GM06990 (cell line): ENCODE measurements at regions not wholly inside any gene's neighbourhood (a gene's known extent, or its start where the extent isn't known, plus 50 kb on each side); places are given as distances from the start of the nearest gene placed in this dataset.

Experiments
- DNase-seq: peaks from one replicate; pipeline ENCODE4 v3.0.0-alpha.2; 2011; ENCODE audit not compliant: insufficient read length; ENCODE audit errors: extremely low read depth
- H3K27me3 ChIP-seq: replicated peaks from 2 replicates; pipeline ENCODE4 v1.6.0; 2011; ENCODE audit warnings: low read length; ENCODE audit not compliant: control insufficient read depth, insufficient read depth
- H3K36me3 ChIP-seq: 2 replicates; pipeline ENCODE4 v1.5.1; 2011; ENCODE audit warnings: low read length; ENCODE audit not compliant: control insufficient read depth, insufficient read depth
- H3K4me3 ChIP-seq: replicated peaks from 2 replicates; pipeline ENCODE4 v1.5.1; 2011; ENCODE audit warnings: low read depth, mild to moderate bottlenecking, control low read depth, low read length
- TF ChIP-seq, protein P1 (sequence below): IDR thresholded peaks from 2 replicates; pipeline ENCODE4 v1.5.1; 2011; ENCODE audit warnings: low read length, control low read depth, mild to moderate bottlenecking, inconsistent platforms; ENCODE audit not compliant: insufficient read depth, poor library complexity, severe bottlenecking

DNA sequence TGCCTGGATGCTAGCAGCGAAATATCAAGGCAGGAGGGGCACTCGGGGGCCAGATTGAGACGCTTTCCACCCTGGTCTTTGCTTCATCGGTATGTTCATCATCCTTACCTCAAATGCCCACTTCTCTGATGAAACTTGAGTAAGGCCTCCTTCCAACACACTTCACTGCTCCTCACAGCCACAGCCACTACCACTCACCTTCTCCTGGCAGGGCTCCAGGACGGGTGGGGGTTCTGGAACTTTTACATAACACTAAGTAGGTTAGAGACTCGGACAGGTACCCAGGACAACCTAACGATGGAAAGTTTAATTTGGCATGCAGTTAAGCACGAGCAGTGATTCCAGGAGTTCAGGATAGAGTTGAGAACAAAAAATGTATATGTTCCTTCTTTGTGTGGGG, 73.9 kb upstream of the SPAG17 start:
- H3K27me3 ChIP-seq = no peaks in the 10 kb centered on the region; the same call in 1 of the 2 replicates
- no peak for DNase-seq
- H3K4me3 ChIP-seq = no peak overlapping the region
- no peaks in the 10 kb centered on the region for H3K36me3 ChIP-seq
- TF ChIP-seq, protein P1, sequence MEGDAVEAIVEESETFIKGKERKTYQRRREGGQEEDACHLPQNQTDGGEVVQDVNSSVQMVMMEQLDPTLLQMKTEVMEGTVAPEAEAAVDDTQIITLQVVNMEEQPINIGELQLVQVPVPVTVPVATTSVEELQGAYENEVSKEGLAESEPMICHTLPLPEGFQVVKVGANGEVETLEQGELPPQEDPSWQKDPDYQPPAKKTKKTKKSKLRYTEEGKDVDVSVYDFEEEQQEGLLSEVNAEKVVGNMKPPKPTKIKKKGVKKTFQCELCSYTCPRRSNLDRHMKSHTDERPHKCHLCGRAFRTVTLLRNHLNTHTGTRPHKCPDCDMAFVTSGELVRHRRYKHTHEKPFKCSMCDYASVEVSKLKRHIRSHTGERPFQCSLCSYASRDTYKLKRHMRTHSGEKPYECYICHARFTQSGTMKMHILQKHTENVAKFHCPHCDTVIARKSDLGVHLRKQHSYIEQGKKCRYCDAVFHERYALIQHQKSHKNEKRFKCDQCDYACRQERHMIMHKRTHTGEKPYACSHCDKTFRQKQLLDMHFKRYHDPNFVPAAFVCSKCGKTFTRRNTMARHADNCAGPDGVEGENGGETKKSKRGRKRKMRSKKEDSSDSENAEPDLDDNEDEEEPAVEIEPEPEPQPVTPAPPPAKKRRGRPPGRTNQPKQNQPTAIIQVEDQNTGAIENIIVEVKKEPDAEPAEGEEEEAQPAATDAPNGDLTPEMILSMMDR = no peak

GRCh38 chr1:118257946-118258345, 72.9 kb upstream of the SPAG17 start:
- no peaks in the 10 kb centered on the region for H3K36me3 ChIP-seq
- no peak for DNase-seq
- no peak overlapping the region for H3K4me3 ChIP-seq
- TF ChIP-seq, protein P1 = no peak
- H3K27me3 ChIP-seq = no peaks in the 10 kb centered on the region; the same call in 1 of the 2 replicates

DNA sequence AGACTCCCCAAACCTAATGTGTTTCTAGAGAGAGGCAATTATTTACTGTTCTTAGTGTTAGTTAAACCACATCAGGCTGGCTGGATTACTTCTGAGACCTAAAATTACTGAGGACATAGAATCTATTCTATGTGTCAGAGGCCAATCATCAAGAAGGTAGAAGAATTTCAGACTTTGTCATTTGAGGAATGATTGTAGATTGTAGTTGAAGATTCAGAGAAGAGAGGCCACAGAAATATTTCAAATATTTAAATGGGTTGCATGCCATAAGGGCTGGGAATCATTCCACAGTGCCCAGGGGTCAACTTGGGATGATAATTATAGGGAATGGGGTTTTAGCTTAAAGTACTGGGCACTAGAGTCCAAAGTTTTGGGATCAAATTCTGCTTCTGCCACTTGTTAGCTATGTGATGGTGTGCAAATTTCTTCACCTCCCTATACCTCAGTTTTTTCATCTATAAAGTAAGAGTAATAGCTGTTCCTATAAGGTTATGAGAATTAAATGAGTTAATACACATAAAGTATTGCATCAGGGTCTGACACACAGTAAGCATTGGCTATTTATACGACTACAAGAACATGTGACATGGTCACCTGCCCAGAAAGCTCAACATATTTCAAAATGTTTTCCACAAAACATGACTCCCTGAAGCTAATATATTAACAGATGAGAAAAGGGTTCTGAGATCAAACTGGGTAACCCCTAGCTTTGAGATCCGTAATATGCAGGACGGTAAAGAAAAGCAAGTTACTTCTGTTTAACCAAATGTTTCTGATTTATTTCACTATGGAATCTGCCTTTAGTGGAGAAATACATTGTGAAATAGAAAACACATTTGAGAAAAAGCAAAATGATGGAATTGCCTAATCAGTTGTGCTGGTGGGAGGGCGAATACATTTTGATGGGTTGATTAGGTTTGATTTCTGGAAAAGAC, 69.7 kb upstream of the SPAG17 start:
- DNase-seq = no peak
- no peaks in the 10 kb centered on the region for H3K27me3 ChIP-seq
- H3K36me3 ChIP-seq = no peaks in the 10 kb centered on the region
- TF ChIP-seq, protein P1 = no peak
- H3K4me3 ChIP-seq = no peak overlapping the region

DNA sequence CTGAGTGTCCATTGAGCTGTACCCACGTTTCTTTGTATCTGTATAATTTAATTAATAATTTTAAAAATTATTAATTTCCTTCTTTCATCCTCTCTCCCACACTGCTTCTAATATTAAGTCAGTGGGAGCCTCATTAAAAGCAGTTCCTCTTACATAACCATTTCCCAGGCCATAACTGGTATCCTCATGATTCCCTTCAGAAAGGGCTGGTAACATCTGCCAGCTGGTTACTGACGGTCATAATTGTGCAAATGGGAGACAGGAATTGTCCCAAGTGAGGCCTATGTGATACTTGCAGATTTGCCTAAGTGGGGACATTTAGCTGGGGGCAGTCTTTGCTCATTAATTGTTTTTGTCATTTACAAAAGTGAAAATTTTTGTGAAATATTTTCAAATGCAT, 69.0 kb upstream of the SPAG17 start:
- TF ChIP-seq, protein P1 = no peak
- no peak for DNase-seq
- Histone ChIP-seq H3K36me3 (no peaks in the 10 kb centered on the region), H3K27me3 (no peaks in the 10 kb centered on the region), H3K4me3 (no peak overlapping the region)

- Histone ChIP-seq H3K4me3 (no peak overlapping the region), H3K27me3 (no peaks in the 10 kb centered on the region), H3K36me3 (no peaks in the 10 kb centered on the region)
- no peak for DNase-seq
- TF ChIP-seq, protein P1 = no peak
Observed at GRCh38 chr1:118253053-118253915, 68.3 kb upstream of the SPAG17 start.
